Natural killer cell (primary cell): ENCODE measurements at regions not wholly inside any gene's neighbourhood (a gene's known extent, or its start where the extent isn't known, plus 50 kb on each side); places are given as distances from the start of the nearest gene placed in this dataset.

Source experiments
- ATAC-seq, 3 donors: fragments of 150-1000 bp in 2 of 3; fragments of 200-7000 bp in 1 of 3; cut with Tn5 transposase; 1 replicate in 1 of 3; 2 replicates in 2 of 3; pipeline ENCODE4 v1.10.0; 2021; ENCODE audit warnings: mild to moderate bottlenecking in 2 of 3, moderate library complexity in 2 of 3
- DNase-seq, 2 donors: peaks; one replicate each; pipeline versions ENCODE4 v3.0.0 to v3.0.0-alpha.2; 2013 to 2021; ENCODE audit warnings: mixed read lengths in 1 of 2
- H3K27ac ChIP-seq: one replicate; pipeline ENCODE4 v1.5.1; 2013; ENCODE audit warnings: mild to moderate bottlenecking, low read length
- H3K27me3 ChIP-seq: one replicate; pipeline ENCODE4 v1.6.1; 2013; ENCODE audit warnings: low read length; ENCODE audit not compliant: control insufficient read depth, insufficient read depth
- H3K36me3 ChIP-seq: one replicate; pipeline ENCODE4 v1.6.1; 2013; ENCODE audit warnings: low read length; ENCODE audit not compliant: control insufficient read depth, insufficient read depth
- H3K4me1 ChIP-seq: one replicate; pipeline ENCODE4 v1.6.1; 2013; ENCODE audit warnings: low read length; ENCODE audit not compliant: control insufficient read depth, insufficient read depth
- H3K4me3 ChIP-seq: one replicate; pipeline ENCODE4 v1.5.1; 2013; ENCODE audit warnings: low read length
- H3K9me3 ChIP-seq: one replicate; pipeline ENCODE4 v1.6.1; 2013; ENCODE audit warnings: low read length; ENCODE audit not compliant: control insufficient read depth, insufficient read depth
- H3K27ac Mint-ChIP-seq, 2 donors: one replicate each; pipeline ENCODE4 v1.8.0; 2022; ENCODE audit warnings: mild to moderate bottlenecking in 2 of 2, mixed read lengths in 2 of 2, moderate library complexity in 1 of 2
- H3K27me3 Mint-ChIP-seq, 2 donors: one replicate each; pipeline ENCODE4 v1.8.0; 2022; ENCODE audit warnings: low read depth in 2 of 2, mixed read lengths in 2 of 2
- H3K36me3 Mint-ChIP-seq: one replicate; pipeline ENCODE4 v1.8.0; 2022; ENCODE audit warnings: mixed read lengths
- H3K4me1 Mint-ChIP-seq, 2 donors: one replicate each; pipeline ENCODE4 v1.8.0; 2022; ENCODE audit warnings: mixed read lengths in 2 of 2
- H3K4me3 Mint-ChIP-seq: one replicate; pipeline ENCODE4 v1.8.0; 2022; ENCODE audit warnings: mild to moderate bottlenecking, moderate library complexity, mixed read lengths
- H3K9me3 Mint-ChIP-seq, 2 donors: one replicate each; pipeline ENCODE4 v1.8.0; 2022; ENCODE audit warnings: mixed read lengths in 2 of 2
- WGBS: methylation state at CpG from one replicate; pipeline ENCODE4 v1.1.7; 2013; ENCODE audit warnings: missing lambda C conversion rate; ENCODE audit not compliant: insufficient coverage; 5-methylcytosine and 5-hydroxymethylcytosine counted together
- intact Hi-C: fragments of 100-400 bp; cut with micrococcal nuclease; formaldehyde crosslinking; loops from one replicate; pipeline ENCODE4 v1.14.2; 2022
- TF ChIP-seq, protein P1 (sequence below): fragments of 200-600 bp; IDR thresholded peaks from one replicate; pipeline ENCODE4 v1.8.0; 2022; ENCODE audit warnings: antibody characterized with exemption

DNA sequence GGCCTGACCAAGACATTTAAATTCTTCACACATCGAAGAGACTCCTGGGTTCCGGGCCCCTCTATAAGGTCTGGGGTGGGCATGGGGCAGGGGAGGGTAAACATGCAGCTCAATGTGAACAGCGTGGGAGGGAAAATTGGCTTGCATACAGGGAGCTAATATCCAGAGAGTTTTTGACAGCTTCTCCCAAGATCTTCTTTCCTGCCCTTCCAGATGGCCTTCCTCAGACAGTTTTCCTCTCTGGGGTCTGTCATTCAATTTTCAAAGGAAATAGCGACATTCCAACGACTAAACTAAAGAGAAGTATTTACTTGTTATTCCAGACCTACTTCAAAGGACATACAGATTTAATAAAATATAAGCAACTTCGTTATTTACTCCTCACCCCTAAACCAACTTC is 1030.6 kb downstream of the MCTP2 start:
- Mint-ChIP-seq H3K27ac (no peak overlapping the region), H3K4me3 (no peak overlapping the region), H3K4me1 (peaks cover 6 to 7% of the 10 kb centered on the region in 2 donors), H3K9me3 (no peaks in the 10 kb centered on the region), H3K27me3 (peaks cover 41 to 82% of the 10 kb centered on the region in 2 donors), H3K36me3 (no peaks in the 10 kb centered on the region)
- H3K27me3 ChIP-seq = peaks cover 22% of the 10 kb centered on the region
- TF ChIP-seq, protein P1, sequence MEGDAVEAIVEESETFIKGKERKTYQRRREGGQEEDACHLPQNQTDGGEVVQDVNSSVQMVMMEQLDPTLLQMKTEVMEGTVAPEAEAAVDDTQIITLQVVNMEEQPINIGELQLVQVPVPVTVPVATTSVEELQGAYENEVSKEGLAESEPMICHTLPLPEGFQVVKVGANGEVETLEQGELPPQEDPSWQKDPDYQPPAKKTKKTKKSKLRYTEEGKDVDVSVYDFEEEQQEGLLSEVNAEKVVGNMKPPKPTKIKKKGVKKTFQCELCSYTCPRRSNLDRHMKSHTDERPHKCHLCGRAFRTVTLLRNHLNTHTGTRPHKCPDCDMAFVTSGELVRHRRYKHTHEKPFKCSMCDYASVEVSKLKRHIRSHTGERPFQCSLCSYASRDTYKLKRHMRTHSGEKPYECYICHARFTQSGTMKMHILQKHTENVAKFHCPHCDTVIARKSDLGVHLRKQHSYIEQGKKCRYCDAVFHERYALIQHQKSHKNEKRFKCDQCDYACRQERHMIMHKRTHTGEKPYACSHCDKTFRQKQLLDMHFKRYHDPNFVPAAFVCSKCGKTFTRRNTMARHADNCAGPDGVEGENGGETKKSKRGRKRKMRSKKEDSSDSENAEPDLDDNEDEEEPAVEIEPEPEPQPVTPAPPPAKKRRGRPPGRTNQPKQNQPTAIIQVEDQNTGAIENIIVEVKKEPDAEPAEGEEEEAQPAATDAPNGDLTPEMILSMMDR = no peak
- H3K4me3 ChIP-seq = no peak overlapping the region
- no peaks in the 10 kb centered on the region for H3K9me3 ChIP-seq
- 72% methylated on average over 5 of the region's 6 CpGs for WGBS
- DNase-seq (no peak), ATAC-seq (no peak)
- H3K27ac ChIP-seq = no peak overlapping the region
- no peaks in the 10 kb centered on the region for H3K36me3 ChIP-seq
- H3K4me1 ChIP-seq = no peaks in the 10 kb centered on the region
- intact Hi-C loops = no loop called here

DNA sequence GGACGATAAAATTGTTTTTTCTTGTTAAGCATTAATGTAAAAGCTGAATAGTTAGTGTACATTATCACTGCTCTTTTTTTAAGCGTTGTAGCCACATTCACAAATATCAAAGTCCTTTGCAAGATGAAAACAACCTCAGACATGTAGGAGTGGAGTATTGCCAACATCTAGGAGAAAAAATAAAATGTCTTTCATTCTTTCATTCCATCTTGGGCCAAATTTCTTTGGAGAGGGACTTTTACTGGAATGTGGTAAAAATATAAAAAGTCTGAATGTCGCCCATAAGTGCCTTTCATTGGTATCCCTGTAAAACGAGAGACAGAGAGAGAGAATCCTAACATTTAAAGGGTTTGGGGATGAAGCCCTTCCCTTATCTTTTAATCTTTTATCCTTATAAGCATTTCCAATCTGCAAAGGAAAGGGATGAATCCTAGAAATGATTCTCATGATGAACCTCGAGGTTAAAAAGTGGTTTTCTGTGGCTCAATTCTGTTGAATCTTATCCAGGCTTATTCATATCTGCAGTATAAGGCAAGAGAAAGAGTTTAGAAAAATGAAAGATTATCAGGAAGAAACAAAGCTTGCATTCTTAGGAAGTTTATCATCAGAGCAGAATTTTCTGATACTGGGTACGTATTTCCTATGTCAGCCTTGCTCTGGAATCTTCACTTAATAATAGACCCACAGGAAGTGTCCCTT is 1031.7 kb downstream of the MCTP2 start:
- WGBS = 54% methylated on average over 3 of the region's 6 CpGs

DNA sequence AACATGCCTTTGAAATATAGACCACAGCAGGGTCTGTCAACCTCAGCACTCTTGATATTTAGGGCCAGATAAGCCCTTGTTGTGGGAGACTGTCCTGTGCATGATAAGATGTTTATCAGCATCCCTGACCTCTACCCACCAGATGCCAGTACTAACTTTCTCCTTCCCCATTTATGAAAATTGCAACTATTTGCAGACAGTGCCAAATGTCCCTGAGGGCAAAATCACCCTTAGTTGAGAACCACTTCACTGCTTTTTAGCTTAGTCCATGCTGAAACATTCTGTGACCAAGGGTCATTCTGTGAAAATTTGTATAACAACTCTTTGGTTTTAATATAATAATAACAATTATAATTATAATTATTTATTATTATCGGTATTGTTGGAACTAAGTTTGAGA is 1032.4 kb downstream of the MCTP2 start:
- H3K9me3 ChIP-seq = no peaks in the 10 kb centered on the region
- H3K4me3 Mint-ChIP-seq = no peak overlapping the region
- peaks cover 6 to 7% of the 10 kb centered on the region in 2 donors for H3K4me1 Mint-ChIP-seq
- H3K4me1 ChIP-seq = no peaks in the 10 kb centered on the region
- no peak overlapping the region for H3K4me3 ChIP-seq
- ATAC-seq = no peak
- TF ChIP-seq, protein P1 = no peak
- H3K27me3 Mint-ChIP-seq = peaks cover 47 to 82% of the 10 kb centered on the region in 2 donors
- no peaks in the 10 kb centered on the region for H3K36me3 ChIP-seq
- H3K27ac ChIP-seq = no peak overlapping the region
- no peaks in the 10 kb centered on the region for H3K9me3 Mint-ChIP-seq
- no peak for DNase-seq
- no peak overlapping the region for H3K27ac Mint-ChIP-seq
- H3K27me3 ChIP-seq = peaks cover 18% of the 10 kb centered on the region
- H3K36me3 Mint-ChIP-seq = no peaks in the 10 kb centered on the region
- WGBS = no CpG with 5 or more reads among the region's 1 CpG
- intact Hi-C loops = no loop called here

More for the DNA sequence above, 1031.7 kb downstream of the MCTP2 start:
- H3K27ac ChIP-seq = no peak overlapping the region
- H3K4me3 ChIP-seq = no peak overlapping the region
- DNase-seq (no peak), ATAC-seq (no peak)
- peaks cover 45 to 82% of the 10 kb centered on the region in 2 donors for H3K27me3 Mint-ChIP-seq
- H3K27ac Mint-ChIP-seq = no peak overlapping the region
- H3K36me3 ChIP-seq = no peaks in the 10 kb centered on the region
- H3K4me3 Mint-ChIP-seq = no peak overlapping the region
- no peaks in the 10 kb centered on the region for H3K9me3 ChIP-seq
- H3K27me3 ChIP-seq = peaks cover 22% of the 10 kb centered on the region
- TF ChIP-seq, protein P1 = no peak
- H3K4me1 Mint-ChIP-seq = peaks cover 6 to 7% of the 10 kb centered on the region in 2 donors
- no peaks in the 10 kb centered on the region for H3K36me3 Mint-ChIP-seq
- H3K9me3 Mint-ChIP-seq = no peaks in the 10 kb centered on the region
- intact Hi-C loops = no loop called here
- H3K4me1 ChIP-seq = no peaks in the 10 kb centered on the region
